ENCODE measurements at regions not wholly inside any gene's neighbourhood (a gene's known extent, or its start where the extent isn't known, plus 50 kb on each side); places are given as distances from the start of the nearest gene placed in this dataset.
A peak's percentile ranks its signal among the peaks of the same experiment; 100 is the strongest.

GRCh38 chr4:120415896-120416295, 349.2 kb upstream of the MAD2L1 start:
- TF ChIP-seq CTCF (IDR thresholded peaks at IDR 0.05) (no peak), BCL3 (IDR thresholded peaks at IDR 0.05) (no peak), MAFK (IDR thresholded peaks at IDR 0.05; ENCODE audit: partially characterized antibody) (peak; percentile 58), RFX5 (IDR thresholded peaks at IDR 0.05) (no peak), EP300 (IDR thresholded peaks at IDR 0.05) (no peak), HMGXB4 (CRISPR knock-in tag; IDR thresholded peaks at IDR 0.05; ENCODE audit: borderline replicate concordance) (no peak), ELK1 (IDR thresholded peaks at IDR 0.05; ENCODE audit: low read depth, low read length) (no peak), MAX (IDR thresholded peaks at IDR 0.05) (no peak), POLR2A (IDR thresholded peaks at IDR 0.05; ENCODE audit: low read length) (no peak), NFE2L2 (conservative IDR thresholded peaks at IDR 0.05; ENCODE audit: low read length) (no peak), SMC3 (IDR thresholded peaks at IDR 0.05) (no peak)

Measured in A549 (cell line).